WI38 (cell line): ENCODE measurements at regions not wholly inside any gene's neighbourhood (a gene's known extent, or its start where the extent isn't known, plus 50 kb on each side); places are given as distances from the start of the nearest gene placed in this dataset.
"Not testable (repeated sequence)": the region's sequence is repeated elsewhere in the genome, so short reads cannot be mapped to it uniquely, and the experiment has no call there.

ENCODE experiments used
- H3K4me3 ChIP-seq: 2 replicates; pipeline ENCODE4 v1.5.1; 2011; ENCODE audit warnings: low read depth, mild to moderate bottlenecking, control low read depth, low read length
- TF ChIP-seq, protein P1 (sequence below): IDR thresholded peaks from 2 replicates; pipeline ENCODE4 v1.5.1; 2012; ENCODE audit warnings: low read depth, mild to moderate bottlenecking, control low read depth, low read length

DNA sequence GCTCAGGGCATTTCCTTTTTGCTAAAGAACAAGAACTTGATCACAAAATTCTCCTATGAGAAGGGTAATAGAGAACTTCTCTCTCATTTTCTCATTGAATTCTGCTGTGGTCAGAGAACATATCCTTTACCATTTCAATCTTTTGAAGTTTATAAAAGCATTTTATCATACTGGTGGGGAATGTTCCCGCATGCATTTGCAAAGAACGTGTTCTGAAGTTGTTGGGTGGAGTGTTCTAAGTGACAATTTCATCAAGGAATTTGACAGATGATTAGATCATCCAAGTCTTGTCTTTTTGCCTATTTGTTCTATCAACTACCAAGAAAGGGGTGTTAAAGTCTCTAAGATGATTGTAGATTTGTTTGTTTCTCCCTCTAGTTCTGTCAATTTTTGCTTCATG lies 163.4 kb upstream of the FREM1 start:
- TF ChIP-seq, protein P1, sequence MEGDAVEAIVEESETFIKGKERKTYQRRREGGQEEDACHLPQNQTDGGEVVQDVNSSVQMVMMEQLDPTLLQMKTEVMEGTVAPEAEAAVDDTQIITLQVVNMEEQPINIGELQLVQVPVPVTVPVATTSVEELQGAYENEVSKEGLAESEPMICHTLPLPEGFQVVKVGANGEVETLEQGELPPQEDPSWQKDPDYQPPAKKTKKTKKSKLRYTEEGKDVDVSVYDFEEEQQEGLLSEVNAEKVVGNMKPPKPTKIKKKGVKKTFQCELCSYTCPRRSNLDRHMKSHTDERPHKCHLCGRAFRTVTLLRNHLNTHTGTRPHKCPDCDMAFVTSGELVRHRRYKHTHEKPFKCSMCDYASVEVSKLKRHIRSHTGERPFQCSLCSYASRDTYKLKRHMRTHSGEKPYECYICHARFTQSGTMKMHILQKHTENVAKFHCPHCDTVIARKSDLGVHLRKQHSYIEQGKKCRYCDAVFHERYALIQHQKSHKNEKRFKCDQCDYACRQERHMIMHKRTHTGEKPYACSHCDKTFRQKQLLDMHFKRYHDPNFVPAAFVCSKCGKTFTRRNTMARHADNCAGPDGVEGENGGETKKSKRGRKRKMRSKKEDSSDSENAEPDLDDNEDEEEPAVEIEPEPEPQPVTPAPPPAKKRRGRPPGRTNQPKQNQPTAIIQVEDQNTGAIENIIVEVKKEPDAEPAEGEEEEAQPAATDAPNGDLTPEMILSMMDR: no peak
- H3K4me3 ChIP-seq: no peak overlapping the region

DNA sequence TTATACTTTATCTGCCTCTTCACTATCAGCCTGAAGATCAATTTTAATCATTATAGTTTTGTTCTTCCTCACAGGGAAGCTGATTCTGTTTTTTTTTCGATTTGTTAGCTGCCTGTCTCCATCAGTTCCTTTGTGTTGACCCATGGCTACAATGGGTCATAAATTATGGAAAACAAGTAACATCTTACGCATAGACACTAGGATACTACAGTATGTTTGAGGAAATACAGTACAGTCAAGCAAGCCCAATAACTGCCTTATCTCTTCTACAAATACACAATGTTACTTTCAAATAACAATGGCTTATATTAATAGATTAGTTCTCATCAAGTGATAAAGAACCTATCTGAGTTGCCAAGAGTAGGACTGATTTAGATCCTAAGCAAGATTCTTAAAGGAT lies 160.5 kb upstream of the FREM1 start:
- no peak overlapping the region for H3K4me3 ChIP-seq
- TF ChIP-seq, protein P1: no peak

DNA sequence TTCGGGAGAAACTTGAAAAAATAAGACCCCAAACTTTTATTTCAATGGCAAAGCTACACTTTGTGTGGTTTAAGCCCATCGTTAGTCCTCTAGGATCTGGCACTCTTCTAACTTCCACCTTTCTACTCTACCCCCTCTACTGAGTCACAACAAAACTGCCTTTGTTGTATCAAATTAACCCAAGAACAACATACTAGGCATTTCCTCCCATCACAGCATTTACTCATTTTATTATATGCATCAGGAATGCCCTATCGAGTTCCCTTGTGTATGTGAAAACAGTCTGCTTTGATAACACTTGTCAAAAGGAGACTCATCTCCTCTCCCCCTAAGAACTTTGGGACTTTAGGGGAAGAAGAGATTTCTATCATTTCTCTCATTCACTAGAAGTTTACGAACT lies 158.9 kb upstream of the FREM1 start:
- TF ChIP-seq, protein P1: no peak
- H3K4me3 ChIP-seq: no peak overlapping the region

DNA sequence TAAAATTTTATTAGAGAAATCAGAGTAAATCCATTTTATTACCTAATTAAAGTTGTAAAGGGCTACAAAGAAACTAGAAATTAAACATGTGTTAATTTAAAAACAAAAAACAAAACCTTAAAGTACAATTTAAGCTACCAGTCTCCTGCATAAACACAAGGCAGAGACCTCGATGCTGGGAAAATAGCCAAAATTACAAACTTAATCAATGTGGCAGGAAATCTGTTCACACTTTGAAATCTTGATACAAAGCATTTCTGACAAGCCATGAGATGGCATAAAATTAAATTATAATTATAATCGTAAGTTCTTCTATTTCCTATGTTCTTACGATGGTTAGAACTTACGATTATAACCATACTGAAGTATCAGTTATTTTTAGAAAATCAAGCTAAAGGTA lies 158.0 kb upstream of the FREM1 start:
- TF ChIP-seq, protein P1: no peak

DNA sequence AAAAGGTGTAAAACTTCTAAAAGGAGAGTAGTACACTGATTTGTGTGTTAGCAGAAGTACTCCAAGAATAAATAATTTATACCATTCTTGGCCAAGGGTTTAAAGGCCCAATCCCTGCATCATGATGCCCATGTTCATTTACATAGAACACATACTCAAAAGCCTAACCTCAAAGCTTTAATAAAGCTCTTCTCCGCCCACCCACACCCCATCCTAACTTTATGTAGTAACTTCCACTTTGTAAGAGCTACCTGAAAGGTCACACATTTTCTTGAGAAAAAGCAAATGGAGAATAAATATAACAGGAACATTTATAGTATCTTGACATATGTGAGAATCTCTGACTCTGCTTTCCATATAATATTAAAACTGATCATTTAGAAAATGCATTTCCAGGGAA lies 148.8 kb upstream of the FREM1 start:
- H3K4me3 ChIP-seq: no peak overlapping the region
- TF ChIP-seq, protein P1: no peak

More for the DNA sequence above, 158.0 kb upstream of the FREM1 start:
- no peak overlapping the region for H3K4me3 ChIP-seq

DNA sequence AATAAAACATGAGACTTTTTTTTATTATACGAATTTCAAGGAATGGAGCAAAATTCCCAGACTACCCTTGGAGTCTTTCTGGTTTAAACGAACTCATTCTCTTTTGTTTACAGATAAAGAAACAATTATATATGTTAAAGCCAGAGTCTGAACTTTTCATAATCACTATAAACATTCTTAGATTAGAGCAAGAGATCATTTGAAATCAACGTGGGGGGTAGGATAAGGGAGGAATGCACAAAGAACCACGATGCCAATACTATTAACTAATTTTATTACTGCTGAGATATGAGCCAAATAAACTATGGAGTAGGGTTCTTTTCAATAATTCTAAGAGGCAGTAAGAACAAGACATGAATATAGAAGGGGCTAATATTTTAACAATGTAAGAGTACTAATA lies 148.0 kb upstream of the FREM1 start:
- TF ChIP-seq, protein P1: no peak
- no peak overlapping the region for H3K4me3 ChIP-seq

DNA sequence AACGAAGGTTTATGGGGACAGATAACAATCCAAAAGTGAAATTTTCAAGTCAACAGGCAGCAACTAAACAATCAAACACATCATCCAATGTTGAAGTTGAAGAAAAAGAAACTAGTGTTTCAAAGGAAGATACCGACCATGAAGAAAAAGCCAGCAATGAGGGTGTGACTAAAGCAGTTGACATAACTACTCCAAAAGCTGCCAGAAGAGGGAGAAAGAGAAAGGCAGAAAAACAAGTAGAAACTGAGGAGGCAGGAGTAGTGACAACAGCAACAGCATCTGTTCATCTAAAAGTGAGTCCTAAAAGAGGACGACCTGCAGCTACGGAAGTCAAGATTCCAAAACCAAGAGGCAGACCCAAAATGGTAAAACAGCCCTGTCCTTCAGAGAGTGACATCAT lies 145.1 kb upstream of the FREM1 start:
- H3K4me3 ChIP-seq: not testable (repeated sequence)

DNA sequence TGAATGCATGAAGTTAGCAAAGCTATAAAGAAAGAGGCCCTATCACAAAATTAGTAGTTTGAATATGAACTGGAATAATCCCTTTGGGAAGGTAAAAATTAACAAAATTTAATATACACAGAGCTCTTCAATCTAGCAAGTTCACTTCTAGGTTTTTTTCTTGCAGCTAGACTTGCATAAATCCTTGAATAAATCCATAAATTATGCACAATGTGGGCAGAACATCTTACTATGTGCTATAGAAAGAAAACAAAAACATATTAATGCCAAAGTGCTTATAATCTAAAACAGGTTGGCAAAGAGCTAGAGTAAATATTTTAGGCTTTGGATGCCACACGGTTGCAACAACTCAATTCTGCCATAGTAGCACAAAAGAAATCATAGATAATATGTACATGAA lies 138.5 kb upstream of the FREM1 start:
- no peak overlapping the region for H3K4me3 ChIP-seq
- TF ChIP-seq, protein P1: no peak
